Body of pancreas (tissue), 4 donors: ENCODE measurements at regions not wholly inside any gene's neighbourhood (a gene's known extent, or its start where the extent isn't known, plus 50 kb on each side); places are given as distances from the start of the nearest gene placed in this dataset.

Source experiments
- CTCF ChIP-seq, 7 experiments: fragments of 450-650 bp in 4 of 7; fragments of 200-600 bp in 3 of 7; sonication (generic) in 3 of 7; IDR thresholded peaks; one replicate each; pipeline ENCODE4 v1.5.1; 2016 to 2019; ENCODE audit warnings: antibody characterized with exemption in 7 of 7
- POLR2A ChIP-seq, 3 donors: fragments of 450-650 bp; IDR thresholded peaks; one replicate each; pipeline ENCODE4 v1.6.1; 2016; ENCODE audit warnings: antibody characterized with exemption in 3 of 3, mild to moderate bottlenecking in 2 of 3

GRCh38 chrX:69090022-69090421 is 75.2 kb downstream of the PJA1 start:
- no peak for TF ChIP-seq POLR2A (IDR thresholded peaks at IDR 0.05)
- TF ChIP-seq CTCF (IDR thresholded peaks at IDR 0.05), result no peak
